ENCODE measurements at regions not wholly inside any gene's neighbourhood (a gene's known extent, or its start where the extent isn't known, plus 50 kb on each side); places are given as distances from the start of the nearest gene placed in this dataset.

- Histone ChIP-seq H3K27me3 (no peaks in the 10 kb centered on the region), H3K27ac (no peak overlapping the region), H3K9me3 (no peaks in the 10 kb centered on the region), H3K4me3 (no peak overlapping the region), H3K4me1 (no peaks in the 10 kb centered on the region), H3K36me3 (no peaks in the 10 kb centered on the region)
- DNase-seq (ENCODE audit: low spot score in 2 of 2): no peak
- TF ChIP-seq EP300 (IDR thresholded peaks at IDR 0.05): no peak
- no peak for TF ChIP-seq POLR2A (IDR thresholded peaks at IDR 0.05)
- WGBS, 2 donors: 54 to 55% methylated on average over 3 of the region's 3 CpGs
Measured at GRCh38 chr6:84908304-84908904, 144.0 kb upstream of the TBX18 start.

DNA sequence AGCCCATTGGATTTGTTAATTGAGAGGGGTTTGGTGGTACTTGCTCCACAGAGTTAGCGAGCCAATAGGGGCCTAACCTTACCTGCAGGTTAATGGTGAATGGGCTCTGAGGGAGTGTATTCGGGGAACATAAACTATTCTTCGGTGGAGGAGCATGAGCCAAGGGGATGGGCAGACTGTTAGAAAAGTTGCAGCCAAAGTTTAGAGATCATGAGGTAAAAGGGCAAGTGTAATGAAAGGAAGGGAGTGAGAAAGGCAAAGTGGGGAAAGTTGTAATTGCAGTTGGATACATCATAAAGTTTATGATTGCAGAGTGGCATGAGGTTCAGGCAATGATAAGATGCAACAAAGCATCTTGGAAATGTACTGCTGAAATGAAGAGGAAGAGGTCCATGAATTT is 142.1 kb upstream of the TBX18 start:
- WGBS, 2 donors: 67 to 68% methylated on average over 3 of the region's 3 CpGs
- Histone ChIP-seq H3K27me3 (no peaks in the 10 kb centered on the region), H3K9me3 (no peaks in the 10 kb centered on the region), H3K36me3 (no peaks in the 10 kb centered on the region), H3K27ac (no peak overlapping the region), H3K4me3 (no peak overlapping the region), H3K4me1 (no peaks in the 10 kb centered on the region)
- TF ChIP-seq EP300 (IDR thresholded peaks at IDR 0.05) (no peak), POLR2A (IDR thresholded peaks at IDR 0.05) (no peak)
- TF ChIP-seq, protein P1, sequence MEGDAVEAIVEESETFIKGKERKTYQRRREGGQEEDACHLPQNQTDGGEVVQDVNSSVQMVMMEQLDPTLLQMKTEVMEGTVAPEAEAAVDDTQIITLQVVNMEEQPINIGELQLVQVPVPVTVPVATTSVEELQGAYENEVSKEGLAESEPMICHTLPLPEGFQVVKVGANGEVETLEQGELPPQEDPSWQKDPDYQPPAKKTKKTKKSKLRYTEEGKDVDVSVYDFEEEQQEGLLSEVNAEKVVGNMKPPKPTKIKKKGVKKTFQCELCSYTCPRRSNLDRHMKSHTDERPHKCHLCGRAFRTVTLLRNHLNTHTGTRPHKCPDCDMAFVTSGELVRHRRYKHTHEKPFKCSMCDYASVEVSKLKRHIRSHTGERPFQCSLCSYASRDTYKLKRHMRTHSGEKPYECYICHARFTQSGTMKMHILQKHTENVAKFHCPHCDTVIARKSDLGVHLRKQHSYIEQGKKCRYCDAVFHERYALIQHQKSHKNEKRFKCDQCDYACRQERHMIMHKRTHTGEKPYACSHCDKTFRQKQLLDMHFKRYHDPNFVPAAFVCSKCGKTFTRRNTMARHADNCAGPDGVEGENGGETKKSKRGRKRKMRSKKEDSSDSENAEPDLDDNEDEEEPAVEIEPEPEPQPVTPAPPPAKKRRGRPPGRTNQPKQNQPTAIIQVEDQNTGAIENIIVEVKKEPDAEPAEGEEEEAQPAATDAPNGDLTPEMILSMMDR (IDR thresholded peaks at IDR 0.05): no peak
- no peak for DNase-seq (ENCODE audit: low spot score in 2 of 2)

GRCh38 chr6:84905823-84906222 is 141.4 kb upstream of the TBX18 start:
- no peaks in the 10 kb centered on the region for H3K36me3 ChIP-seq
- WGBS, 2 donors: 20 to 34% methylated on average over 1 of the region's 1 CpG
- no peaks in the 10 kb centered on the region for H3K9me3 ChIP-seq
- no peak overlapping the region for H3K27ac ChIP-seq
- no peaks in the 10 kb centered on the region for H3K27me3 ChIP-seq
- H3K4me1 ChIP-seq: no peaks in the 10 kb centered on the region
- DNase-seq (ENCODE audit: low spot score in 2 of 2): no peak
- TF ChIP-seq, protein P1 (IDR thresholded peaks at IDR 0.05): no peak
- no peak for TF ChIP-seq EP300 (IDR thresholded peaks at IDR 0.05)
- no peak for TF ChIP-seq POLR2A (IDR thresholded peaks at IDR 0.05)
- H3K4me3 ChIP-seq: no peak overlapping the region

DNA sequence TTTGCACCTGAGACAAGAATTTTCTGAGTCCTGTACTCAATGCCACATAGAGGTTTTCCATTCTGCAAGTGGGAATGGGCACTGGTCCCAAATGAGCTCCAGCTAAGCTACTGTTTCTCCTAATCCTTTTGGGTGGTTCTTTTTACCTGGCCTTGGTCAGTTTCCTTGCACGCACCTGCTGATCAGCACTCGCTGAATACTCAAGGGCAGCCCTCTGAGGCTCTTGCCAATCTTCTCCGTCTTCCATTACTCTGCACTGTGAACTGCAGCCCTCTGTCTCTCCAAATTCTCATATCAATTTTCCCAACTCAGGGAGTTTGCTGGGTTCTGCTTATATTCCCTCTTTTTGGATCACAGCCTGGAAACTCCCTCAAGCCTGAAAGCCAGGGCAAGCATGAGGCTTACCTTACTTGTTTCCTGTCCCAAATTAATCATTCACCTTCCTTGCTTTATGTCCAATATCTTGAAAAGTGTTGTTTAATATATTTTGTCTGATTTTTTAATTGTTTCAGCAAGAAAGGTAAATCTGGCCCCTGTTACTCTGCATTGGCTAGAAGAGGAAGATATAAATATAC is 138.0 kb upstream of the TBX18 start:
- no peaks in the 10 kb centered on the region for H3K9me3 ChIP-seq
- H3K4me3 ChIP-seq: no peak overlapping the region
- no peak for DNase-seq (ENCODE audit: low spot score in 2 of 2)
- WGBS, 2 donors: 79 to 92% methylated on average over 3 of the region's 3 CpGs
- H3K4me1 ChIP-seq: no peaks in the 10 kb centered on the region
- H3K27me3 ChIP-seq: no peaks in the 10 kb centered on the region
- H3K27ac ChIP-seq: no peak overlapping the region
- no peaks in the 10 kb centered on the region for H3K36me3 ChIP-seq
- no peak for TF ChIP-seq EP300 (IDR thresholded peaks at IDR 0.05)
- TF ChIP-seq, protein P1 (IDR thresholded peaks at IDR 0.05): no peak

DNA sequence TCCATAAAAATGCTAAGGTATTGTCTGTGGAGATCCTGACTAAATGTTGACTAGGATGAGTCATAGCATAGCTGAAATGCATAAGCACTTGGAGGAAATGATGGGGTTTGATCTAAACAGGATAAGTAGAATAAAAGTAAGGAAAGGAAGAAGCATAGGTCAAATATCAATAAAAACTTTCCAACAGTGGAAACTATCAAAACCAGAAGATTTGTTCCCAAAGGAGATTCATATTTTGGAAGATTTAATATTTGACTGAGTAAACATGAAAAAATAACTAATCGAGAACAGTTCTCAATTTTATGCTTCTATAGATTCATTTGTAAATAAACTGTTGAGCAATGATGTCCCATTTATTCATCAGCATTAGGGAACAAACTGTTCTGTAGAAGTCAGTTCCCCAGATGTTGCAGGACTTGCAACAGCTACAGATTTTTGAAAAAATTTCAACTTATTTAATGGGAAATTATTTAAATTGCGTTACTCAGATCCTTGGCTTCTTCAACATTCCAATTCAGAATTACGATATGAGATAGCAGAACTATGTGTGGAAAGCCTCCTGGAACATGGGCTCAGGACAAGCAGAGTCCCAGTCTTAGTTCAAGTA is 133.7 kb upstream of the TBX18 start:
- no peaks in the 10 kb centered on the region for H3K9me3 ChIP-seq
- H3K36me3 ChIP-seq: no peaks in the 10 kb centered on the region
- whole genome bisulfite sequencing, 2 donors: 85 to 90% methylated on average over 3 of the region's 3 CpGs
- H3K4me3 ChIP-seq: no peak overlapping the region
- no peak overlapping the region for H3K27ac ChIP-seq
- TF ChIP-seq POLR2A (IDR thresholded peaks at IDR 0.05): no peak
- TF ChIP-seq, protein P1 (IDR thresholded peaks at IDR 0.05): no peak
- no peak for TF ChIP-seq EP300 (IDR thresholded peaks at IDR 0.05)
- no peaks in the 10 kb centered on the region for H3K27me3 ChIP-seq
- no peak for DNase-seq (ENCODE audit: low spot score in 2 of 2)
- no peaks in the 10 kb centered on the region for H3K4me1 ChIP-seq
